Glomerular visceral epithelial cell (primary cell): ENCODE measurements at regions not wholly inside any gene's neighbourhood (a gene's known extent, or its start where the extent isn't known, plus 50 kb on each side); places are given as distances from the start of the nearest gene placed in this dataset.

Source experiments
- DNase-seq: peaks from one replicate; pipeline ENCODE4 v3.0.0-alpha.2; 2016; ENCODE audit errors: extremely low spot score

DNA sequence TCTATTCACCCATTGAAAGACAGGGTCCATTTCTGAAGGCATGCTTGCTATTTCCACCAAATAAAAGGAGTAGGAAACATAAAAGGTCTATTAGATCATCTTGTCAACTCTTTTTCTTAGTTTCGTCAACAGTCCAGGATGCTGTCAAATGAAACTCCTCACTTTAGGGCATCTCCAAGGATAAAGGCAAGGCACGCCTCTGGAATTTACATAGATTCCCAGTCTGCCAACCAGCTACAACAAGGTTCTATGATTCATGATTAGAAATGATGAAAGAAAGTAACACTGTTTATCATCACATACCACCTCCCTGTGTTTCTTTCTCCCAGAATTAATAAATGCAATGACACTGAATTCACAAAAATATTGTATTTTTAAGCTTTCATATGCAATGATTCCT lies 636.3 kb downstream of the LTN1 start:
- DNase-seq = no peak

DNA sequence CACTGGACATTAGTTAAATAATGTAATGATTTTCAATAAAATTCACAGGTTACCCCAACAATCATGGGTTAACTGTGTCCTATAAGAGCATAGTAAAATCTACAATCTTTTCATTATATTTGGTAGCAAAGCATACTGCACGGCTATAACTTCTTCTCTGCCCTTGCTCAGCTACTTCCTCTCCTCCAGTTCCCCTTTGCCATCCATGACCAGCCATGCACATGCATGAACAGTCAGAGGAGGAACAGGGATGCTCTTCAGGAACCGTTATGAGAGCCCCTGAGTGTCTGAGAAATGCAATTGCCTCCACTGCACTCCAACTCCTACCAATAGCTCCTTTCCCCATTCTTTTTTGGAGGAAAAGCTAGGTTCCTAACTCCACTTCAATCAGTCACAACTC lies 646.7 kb downstream of the LTN1 start:
- no peak for DNase-seq

DNA sequence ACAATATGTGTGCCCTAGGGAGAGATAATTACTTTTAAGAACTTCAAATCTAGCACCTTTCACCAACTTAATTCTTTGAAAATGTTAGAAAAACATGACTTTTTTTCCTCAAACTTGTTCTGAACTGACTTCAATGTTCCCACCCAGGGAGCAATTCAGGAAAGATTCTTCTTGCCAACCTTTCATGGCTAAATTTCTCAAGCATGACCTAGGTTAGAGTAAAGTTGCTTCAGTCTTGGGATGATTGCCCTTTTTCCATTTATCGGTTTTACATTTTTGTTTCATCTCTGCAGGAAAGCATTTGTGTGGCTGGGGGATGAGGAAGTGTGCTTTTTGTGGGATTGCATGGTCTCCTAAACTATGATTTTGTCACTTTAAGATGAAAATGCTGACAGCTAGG lies 647.7 kb downstream of the LTN1 start:
- no peak for DNase-seq

DNA sequence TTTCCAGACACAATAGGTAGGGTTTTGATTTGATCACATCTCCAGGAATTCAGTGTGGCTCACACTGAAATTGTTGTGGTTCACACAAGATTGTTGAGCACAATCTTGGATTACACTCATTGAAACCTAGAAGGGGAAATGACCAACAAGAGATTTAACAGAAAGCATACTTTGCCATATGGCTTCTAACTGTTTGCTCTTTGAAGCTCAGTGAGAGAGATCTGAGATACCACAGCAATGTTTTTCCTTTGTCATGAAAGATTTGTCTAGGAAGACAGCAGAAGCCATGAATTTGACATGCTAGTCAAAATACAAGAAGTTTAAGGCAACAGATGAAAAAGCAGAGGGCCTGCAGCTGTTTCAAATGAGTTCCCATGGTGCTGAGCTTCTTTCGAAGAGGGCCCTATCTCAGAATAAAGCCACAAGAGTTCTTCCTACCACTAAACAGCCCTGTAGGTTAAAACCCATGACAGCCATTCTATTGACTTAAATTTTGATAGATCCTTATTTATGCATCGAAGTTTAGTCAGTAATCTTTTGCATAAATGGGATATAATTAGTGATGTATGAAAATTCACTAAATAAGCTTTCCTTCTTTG lies 650.4 kb downstream of the LTN1 start:
- no peak for DNase-seq

DNA sequence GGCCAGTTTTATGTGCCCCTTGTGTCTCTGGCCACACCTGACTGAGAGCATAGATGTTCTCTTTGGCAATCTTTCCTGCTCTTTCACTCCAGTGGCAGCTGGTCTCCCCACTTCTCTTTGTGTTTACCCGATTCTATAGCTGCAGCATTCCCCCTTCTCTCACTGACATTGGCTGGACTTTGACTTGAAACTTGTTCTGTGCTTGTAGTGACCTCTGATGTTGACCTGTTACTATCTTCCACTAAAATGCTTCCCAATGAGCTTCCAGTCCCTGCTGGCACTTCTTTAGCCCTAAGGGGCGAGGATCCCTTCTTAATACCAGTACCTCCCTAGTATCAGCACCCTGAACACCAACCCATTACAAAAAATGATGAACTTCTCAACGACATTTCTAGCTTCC lies 653.3 kb downstream of the LTN1 start:
- DNase-seq = no peak

DNA sequence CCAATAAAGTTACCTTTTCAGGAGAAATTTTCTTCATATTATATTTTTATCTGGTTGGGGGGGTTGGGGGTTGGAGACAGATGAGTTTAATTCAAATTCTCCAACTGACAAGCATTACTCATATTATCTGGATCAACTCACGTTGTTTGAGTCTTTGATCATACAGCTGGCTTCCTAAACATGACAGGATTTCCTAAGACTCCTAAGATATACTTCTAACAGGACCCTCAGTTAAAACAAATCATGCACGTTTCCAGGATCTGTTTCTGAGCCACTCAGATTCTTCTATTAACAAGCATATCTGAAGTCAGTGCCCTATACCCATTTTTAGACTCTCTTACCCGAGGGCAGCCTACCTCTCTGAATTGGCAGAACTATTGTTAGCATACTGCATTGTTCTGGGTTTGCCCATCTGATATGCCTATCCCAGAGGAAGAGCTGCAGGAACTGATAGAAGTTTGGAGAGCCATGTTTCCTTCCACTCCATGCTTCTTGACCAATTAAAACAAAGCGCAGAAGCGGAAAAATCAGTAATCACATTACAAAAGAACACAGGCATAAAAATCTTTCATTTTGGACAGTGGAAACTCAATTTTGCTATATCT lies 653.9 kb downstream of the LTN1 start:
- no peak for DNase-seq

DNA sequence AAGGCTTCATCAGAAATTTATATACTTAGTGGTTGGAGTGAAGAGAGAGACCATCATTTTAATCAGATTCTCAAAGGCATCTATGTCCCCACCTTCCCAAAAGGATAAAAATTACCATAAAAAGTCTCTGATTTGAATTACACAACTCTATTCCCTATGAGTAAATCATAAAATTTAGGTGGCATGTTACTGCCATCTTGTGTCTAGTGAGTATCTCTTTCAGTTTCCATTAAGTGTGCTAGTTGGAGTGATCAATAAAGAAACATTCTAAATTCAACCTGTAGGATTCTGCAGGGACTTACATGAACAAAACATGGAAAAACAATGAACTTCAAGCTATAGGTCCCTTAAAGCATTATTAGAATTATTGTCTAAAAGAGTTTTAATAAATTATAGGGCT lies 655.4 kb downstream of the LTN1 start:
- peak; percentile 37 for DNase-seq

DNA sequence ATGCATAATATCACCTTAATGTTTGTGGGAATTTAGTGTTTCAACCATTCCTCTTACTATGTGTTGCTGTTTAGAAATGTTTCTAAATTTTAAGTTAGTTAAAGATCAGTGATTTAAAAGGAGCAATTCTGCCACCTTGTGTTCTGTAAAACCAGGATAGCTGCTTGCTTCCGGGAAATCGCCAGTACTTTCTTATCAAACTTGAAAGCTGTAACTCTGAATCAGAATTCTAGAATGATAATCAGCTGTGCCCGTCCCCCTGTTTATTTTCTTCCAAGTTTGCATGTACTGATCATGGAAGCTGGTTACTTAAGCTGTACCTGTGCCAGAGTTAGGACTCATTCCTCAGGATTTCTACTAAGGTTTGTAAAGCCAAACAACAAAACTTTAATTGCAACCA lies 656.4 kb downstream of the LTN1 start:
- DNase-seq = peak; percentile 40

DNA sequence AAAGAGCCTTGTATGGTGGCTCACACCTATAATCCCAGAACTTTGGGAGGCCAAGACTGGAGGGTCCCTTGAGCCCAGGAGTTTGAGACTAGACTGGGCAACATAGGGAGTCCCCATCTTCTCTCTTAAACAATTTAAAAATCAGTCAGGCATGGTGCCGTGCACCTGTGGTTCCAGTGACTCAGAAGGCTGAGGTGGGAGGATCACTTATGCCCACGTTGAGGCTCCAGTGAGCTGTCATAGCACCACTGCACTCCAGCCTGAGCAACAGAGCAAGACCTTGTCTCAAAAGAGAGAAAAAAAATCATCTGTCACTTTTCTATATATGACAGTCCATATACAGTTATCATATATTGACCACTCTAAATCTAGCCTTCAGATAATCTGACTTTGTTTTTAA lies 658.3 kb downstream of the LTN1 start:
- peak; percentile 72 for DNase-seq

DNA sequence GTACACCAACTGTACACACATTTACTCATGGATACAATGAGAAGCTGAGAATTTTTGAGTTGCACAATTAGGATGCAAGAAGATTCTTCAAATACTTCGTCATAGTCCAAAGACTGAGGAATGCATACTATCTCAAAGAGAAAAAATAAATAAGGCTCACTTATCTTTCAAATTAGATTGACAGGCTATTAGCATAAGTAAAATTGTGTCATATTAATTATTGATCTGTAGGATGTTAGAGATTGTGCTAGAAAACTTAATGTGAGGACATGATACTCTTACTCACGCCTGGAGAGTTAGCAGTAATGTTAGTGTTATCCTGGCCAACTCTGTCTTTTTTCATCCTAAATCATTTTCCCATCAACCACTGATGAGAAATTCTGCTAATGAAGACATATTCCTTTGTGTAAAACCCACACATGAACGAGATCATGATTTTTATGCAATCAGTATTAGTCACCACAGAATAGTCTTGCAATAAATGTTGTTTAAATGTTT lies 659.0 kb downstream of the LTN1 start:
- no peak for DNase-seq

DNA sequence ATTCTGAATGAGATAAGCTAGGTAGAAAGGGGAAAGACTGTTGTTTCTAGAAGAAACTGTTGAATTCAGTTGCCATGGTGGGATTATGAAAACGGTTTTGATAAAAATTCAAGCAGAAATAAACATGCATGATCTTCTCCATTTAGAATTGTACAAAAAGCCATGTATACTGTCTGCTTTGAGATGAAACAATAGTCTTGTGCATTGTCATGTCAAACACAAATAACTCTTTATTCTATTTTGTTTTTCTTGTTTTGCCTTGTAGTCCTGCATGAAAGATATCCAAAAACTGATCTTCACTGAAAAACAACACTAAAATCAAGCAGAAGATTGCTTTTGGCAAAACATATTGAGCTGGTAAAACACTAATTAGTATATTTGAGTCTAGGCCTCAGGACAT lies 659.9 kb downstream of the LTN1 start:
- no peak for DNase-seq

DNA sequence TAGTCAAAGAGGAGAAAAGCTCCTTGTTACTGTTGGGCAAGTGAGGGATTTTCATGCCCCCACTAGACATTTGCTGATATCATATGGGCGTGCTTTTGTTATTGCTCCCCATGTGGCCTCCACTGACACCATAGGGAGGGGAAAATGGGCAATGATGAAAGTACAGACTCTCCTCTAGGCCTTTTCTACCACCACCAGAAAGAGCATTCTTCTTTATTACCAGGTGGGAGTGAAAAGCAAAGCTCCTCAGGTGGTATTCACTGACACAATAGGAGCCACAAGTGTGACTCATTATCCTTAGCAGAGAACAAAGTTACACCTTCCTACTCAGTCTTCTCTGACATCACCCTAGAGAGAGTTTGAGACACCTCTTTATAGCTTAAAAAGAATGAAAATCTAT lies 667.1 kb downstream of the LTN1 start:
- DNase-seq = no peak

DNA sequence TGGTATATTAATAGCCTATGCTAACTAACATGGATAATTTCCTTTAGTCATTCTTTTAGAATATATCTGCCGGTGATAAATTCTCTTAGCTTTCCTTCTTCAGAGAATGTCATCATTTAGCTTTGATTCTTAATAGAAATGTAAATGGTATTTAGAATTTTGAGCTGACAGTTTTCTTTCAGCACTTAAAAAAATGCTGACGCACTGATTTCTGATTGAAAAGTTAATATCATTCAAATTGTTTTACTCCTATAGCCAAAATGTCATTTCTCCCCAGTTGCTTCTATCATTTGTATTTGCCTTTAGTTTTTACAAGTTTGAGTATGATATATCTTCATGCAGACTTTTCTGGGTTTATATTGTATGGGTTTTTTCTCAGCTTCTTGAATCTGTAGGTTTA lies 668.0 kb downstream of the LTN1 start:
- no peak for DNase-seq

DNA sequence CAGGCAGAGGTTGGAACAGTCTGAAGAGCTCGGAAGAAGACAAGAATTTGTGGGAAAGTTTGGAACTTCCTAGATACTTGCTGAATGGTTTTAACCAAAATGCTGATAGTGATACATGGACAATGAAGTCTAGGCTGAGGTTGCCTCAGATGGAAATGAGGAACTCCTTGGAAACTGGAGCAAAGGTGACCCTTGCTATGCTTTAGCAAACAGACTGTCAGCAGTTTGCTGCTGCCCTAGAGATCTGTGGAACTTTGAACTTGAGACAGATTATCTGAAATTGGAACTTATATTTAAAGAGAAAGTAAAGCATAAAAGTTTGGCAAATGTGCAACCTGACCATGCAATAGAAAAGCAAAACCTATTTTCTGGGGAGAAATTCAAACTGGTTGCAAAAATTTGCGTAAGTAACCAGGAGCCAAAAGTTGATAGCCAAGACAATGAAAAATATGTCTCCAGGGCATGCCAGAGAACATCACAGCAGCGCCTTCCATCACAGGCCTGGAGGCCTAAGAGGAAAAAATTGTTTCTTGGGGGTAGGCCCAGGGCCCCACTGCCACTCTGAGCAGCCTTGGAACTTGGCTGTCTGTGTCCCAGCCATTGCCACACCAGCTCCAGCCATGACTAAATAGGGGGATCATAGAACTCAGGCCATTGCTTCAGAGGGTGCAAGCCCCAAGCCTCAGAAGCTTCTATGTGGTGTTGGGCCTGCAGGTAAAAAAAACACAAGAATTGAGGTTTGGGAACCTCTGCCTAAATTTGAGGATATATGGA lies 675.3 kb downstream of the LTN1 start:
- no peak for DNase-seq

DNA sequence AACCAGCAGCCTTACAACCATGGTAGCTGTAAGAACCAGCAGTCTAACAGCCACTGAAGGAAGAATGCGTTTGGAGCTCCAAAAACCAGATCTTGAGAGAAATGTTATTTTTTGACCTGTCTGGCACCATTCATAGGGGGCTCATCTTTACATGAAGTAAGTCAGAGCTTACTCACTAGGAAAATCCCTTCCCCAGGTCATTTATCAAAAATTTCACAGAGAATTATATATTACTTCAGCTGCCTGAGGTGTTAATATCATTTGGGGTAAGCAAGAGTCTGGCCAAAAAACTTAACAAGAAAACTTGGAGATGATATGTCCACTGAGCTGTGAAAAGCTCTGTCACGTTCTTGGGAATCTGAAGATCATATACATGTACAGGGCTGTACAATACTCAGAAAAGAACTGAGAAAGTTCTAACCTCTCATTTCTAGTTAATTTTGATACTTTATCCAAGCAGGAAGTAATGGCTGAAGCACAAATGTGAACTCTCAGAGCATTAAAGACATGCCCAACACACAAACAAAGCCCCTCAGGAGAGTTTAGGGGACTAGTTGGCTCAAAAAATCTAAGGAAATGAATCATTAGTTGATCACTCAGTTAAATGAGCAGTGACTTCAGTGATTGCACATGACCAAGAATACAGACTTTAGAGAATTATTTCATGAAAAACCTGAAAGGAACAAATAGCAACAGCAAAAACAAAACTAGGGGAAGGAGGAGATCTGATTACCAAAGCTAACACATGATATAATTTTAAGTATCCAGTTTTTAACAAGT lies 681.1 kb downstream of the LTN1 start:
- peak; percentile 13 for DNase-seq

DNA sequence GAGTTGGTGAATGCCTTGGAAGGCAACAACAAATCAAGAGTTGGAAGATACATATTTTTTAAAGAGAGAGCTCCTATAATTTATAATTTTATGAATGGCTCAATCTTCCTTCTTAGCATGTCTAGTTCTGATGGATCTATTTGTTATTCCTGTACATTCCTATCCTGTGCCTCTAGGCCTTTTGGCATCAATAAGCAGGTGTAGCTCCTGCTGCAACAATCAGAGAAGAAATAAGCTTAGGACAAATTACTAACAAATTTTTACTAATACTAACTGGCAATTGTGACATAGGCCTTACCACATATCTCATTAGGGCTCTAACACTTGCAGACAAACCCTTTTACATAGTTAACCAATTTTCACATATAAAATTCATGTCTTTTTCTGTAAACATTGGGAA lies 682.0 kb downstream of the LTN1 start:
- no peak for DNase-seq

DNA sequence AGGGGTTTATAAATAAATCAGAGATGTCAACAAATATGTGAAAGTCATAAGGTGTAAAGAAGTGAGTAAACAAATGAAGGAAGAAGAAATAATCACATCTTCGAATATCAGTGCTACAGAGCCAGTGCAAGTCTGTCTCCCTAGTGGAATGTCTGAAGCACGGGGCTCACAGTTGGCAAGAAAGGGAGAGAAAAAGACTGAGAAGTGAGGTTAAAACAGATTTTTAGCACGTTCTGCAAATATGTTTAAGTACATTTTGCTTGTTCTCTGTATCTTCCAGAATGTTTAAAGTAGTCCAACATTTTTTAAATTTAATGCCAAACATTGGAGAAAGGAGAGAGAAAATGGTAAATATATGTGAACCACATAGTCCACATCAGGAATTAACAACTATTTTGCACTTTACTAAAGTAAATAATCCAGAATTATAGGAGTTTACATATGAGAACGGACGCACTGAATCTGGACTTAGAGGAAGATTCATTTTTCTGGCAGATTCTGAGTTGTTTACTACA lies 682.4 kb downstream of the LTN1 start:
- DNase-seq = no peak

DNA sequence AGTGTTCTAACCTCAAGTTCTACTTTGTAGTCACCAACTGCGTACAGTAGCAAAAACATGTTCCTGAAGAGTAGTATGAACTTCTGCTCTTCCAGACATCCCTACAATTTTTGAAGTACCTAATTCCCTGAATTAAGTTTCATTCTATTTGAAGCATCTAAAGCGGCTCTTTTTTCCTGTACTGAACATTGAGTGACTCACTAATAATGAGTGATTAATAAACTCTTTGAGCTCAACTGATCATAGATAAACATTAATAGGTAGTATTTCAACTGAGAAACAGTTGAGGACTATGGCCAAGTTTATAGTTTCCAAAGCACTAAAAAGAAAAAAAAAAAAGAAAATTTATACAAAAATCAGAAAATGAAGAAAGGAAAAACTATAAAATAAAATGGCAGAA lies 683.1 kb downstream of the LTN1 start:
- no peak for DNase-seq

DNA sequence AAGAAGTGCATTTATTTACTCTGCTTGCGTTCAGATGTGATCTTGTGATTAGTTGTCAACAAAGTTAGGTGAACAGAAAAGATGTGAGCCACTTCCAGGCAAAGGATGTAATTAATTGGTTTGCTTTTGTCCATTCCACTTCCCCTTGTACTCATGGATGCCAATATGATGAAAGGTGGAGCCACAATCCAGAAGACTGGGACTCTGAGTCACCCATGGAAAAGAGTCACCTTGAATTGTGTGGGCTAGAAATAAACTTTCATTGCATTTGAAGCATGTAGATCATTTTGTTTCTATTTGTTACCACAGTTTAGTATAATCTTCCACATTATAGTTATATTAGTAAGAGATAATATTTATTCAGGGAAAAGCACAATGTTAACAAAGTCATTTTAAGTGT lies 684.2 kb downstream of the LTN1 start:
- DNase-seq = no peak

DNA sequence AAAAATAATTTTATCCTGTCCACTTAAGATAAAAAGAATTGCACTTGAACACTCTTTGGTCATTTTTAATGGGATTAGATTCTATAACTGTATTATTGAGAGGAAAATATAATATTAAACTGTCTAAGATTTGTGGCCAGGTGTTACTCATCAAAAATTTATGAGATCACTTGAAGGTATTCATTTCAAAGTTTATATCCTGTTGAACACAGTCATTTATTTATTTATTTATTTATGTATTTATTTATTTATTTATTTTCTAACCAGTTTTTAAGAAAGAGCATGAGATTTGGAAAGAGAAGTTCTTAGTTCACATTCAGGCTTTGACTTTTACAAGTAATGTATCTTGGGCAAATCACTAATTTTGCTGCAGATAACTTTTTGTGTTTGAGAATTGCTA lies 692.7 kb downstream of the LTN1 start:
- DNase-seq = no peak

DNA sequence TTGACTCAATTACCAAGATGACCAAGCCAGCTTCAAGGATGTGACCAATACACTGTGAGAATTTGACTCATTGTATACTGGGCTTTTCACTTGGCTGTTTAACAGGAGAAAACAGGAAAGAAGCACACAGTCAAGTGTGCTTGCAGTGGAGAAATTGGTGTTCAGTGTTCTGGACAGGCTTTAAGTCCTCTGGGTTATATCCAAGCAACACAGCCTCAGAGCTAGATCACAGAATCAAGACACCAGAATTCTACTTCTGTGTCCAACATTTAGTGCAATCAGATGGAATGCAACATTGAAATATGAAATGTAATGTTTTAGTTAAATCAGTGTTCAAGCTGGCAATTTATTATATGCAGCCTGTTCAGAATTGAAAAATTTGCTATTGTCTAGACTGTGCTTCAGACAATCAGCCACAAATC lies 694.4 kb downstream of the LTN1 start:
- DNase-seq = no peak

DNA sequence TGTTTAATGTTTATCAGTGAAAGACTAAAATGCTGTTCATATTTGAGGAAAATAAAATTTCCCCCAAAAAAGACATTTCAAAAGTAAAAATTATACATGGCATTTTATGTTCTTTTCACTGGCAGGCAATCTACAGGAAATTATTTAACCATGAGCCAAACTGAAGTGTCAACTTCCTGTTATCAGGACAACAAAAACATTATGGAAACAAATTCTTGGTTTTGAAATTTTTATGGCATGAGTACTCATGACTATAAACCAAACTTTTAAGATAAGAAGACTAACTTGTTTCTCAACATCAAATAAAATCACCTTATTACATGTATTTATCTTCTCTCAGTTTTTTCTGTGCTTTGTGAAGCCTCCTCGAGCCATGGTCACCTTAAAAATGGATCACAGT lies 698.6 kb downstream of the LTN1 start:
- no peak for DNase-seq
